Thymus (tissue), 11 donors: ENCODE measurements at regions not wholly inside any gene's neighbourhood (a gene's known extent, or its start where the extent isn't known, plus 50 kb on each side); places are given as distances from the start of the nearest gene placed in this dataset.

Experiments used
- DNase-seq, 9 donors: peaks; one replicate each; pipeline ENCODE4 v3.0.0-alpha.2; 2013; ENCODE audit warnings: low spot score in 9 of 9, low read depth in 6 of 9, missing footprints in 1 of 9
- H3K27ac ChIP-seq, 2 donors: one replicate each; pipeline ENCODE4 v1.5.1; 2013; ENCODE audit warnings: control low read depth in 1 of 2, low read depth in 1 of 2, low read length in 1 of 2, mild to moderate bottlenecking in 1 of 2, moderate library complexity in 1 of 2
- H3K27me3 ChIP-seq, 2 donors: one replicate each; pipeline ENCODE4 v1.5.1; 2013; ENCODE audit warnings: low read length in 1 of 2; ENCODE audit not compliant: control insufficient read depth in 2 of 2, insufficient read depth in 1 of 2
- H3K36me3 ChIP-seq, 2 donors: one replicate each; pipeline ENCODE4 v1.5.1; 2013; ENCODE audit warnings: low read length in 1 of 2, mild to moderate bottlenecking in 1 of 2, moderate library complexity in 1 of 2; ENCODE audit not compliant: control insufficient read depth in 2 of 2, insufficient read depth in 2 of 2
- H3K4me1 ChIP-seq, 2 donors: one replicate each; pipeline ENCODE4 v1.5.1; 2013; ENCODE audit warnings: low read length in 2 of 2; ENCODE audit not compliant: control insufficient read depth in 2 of 2, insufficient read depth in 2 of 2
- H3K4me3 ChIP-seq, 2 donors: one replicate each; pipeline ENCODE4 v1.5.1; 2013; ENCODE audit warnings: low read length in 2 of 2, control low read depth in 1 of 2, mild to moderate bottlenecking in 1 of 2
- H3K9me3 ChIP-seq, 2 donors: one replicate each; pipeline ENCODE4 v1.5.1; 2013; ENCODE audit warnings: low read length in 1 of 2, mild to moderate bottlenecking in 1 of 2; ENCODE audit not compliant: control insufficient read depth in 2 of 2, insufficient read depth in 1 of 2
- WGBS: extraction: QIAGEN DNeasy Blood & Tissue Kit; methylation state at CpG from one replicate; pipeline ENCODE4 v1.1.7; 2013; 5-methylcytosine and 5-hydroxymethylcytosine counted together
- donor health status: healthy.

GRCh38 chr4:141843136-141843535 lies 206.8 kb downstream of the IL15 start:
- no peaks in the 10 kb centered on the region for H3K36me3 ChIP-seq
- H3K4me3 ChIP-seq: no peak overlapping the region
- no peak for DNase-seq
- H3K27ac ChIP-seq: no peak overlapping the region
- 29% methylated on average over 2 of the region's 2 CpGs for WGBS
- no peaks in the 10 kb centered on the region for H3K27me3 ChIP-seq
- no peaks in the 10 kb centered on the region for H3K4me1 ChIP-seq
- H3K9me3 ChIP-seq: no peaks in the 10 kb centered on the region

GRCh38 chr4:141845901-141846300 lies 209.5 kb downstream of the IL15 start:
- DNase-seq: no peak

GRCh38 chr4:141849367-141849766 lies 213.0 kb downstream of the IL15 start:
- H3K27ac ChIP-seq: no peak overlapping the region
- no peaks in the 10 kb centered on the region for H3K36me3 ChIP-seq
- no peaks in the 10 kb centered on the region for H3K9me3 ChIP-seq
- H3K4me1 ChIP-seq: no peaks in the 10 kb centered on the region
- WGBS: 95% methylated on average over 1 of the region's 1 CpG
- no peaks in the 10 kb centered on the region for H3K27me3 ChIP-seq
- DNase-seq: no peak
- no peak overlapping the region for H3K4me3 ChIP-seq

More at GRCh38 chr4:141845901-141846300, 209.5 kb downstream of the IL15 start:
- H3K9me3 ChIP-seq: no peaks in the 10 kb centered on the region
- no peak overlapping the region for H3K4me3 ChIP-seq
- H3K36me3 ChIP-seq: no peaks in the 10 kb centered on the region
- H3K4me1 ChIP-seq: no peaks in the 10 kb centered on the region
- no peaks in the 10 kb centered on the region for H3K27me3 ChIP-seq
- no peak overlapping the region for H3K27ac ChIP-seq

GRCh38 chr4:141849778-141850177 lies 213.4 kb downstream of the IL15 start:
- Histone ChIP-seq H3K27ac (no peak overlapping the region), H3K36me3 (no peaks in the 10 kb centered on the region), H3K4me1 (no peaks in the 10 kb centered on the region), H3K9me3 (no peaks in the 10 kb centered on the region), H3K27me3 (no peaks in the 10 kb centered on the region), H3K4me3 (no peak overlapping the region)
- no peak for DNase-seq
- WGBS: 95% methylated on average over 1 of the region's 1 CpG

- Histone ChIP-seq H3K27ac (no peak overlapping the region), H3K36me3 (no peaks in the 10 kb centered on the region), H3K4me1 (no peaks in the 10 kb centered on the region), H3K4me3 (no peak overlapping the region), H3K9me3 (no peaks in the 10 kb centered on the region), H3K27me3 (no peaks in the 10 kb centered on the region)
- WGBS: 90% methylated on average over 2 of the region's 2 CpGs
- DNase-seq: no peak
Measured at GRCh38 chr4:141851246-141851891, 215.0 kb downstream of the IL15 start.

- WGBS: 94% methylated on average over 12 of the region's 12 CpGs
- DNase-seq: no peak
Measured at GRCh38 chr4:141853091-141853764, 216.8 kb downstream of the IL15 start.

GRCh38 chr4:141858437-141858836 lies 222.1 kb downstream of the IL15 start:
- Histone ChIP-seq H3K27me3 (no peaks in the 10 kb centered on the region), H3K4me1 (no peaks in the 10 kb centered on the region), H3K4me3 (no peak overlapping the region), H3K36me3 (no peaks in the 10 kb centered on the region), H3K9me3 (no peaks in the 10 kb centered on the region), H3K27ac (no peak overlapping the region)
- no peak for DNase-seq
- 95% methylated on average over 1 of the region's 1 CpG for WGBS

More at GRCh38 chr4:141853091-141853764, 216.8 kb downstream of the IL15 start:
- Histone ChIP-seq H3K9me3 (no peaks in the 10 kb centered on the region), H3K27me3 (no peaks in the 10 kb centered on the region), H3K4me3 (no peak overlapping the region), H3K36me3 (no peaks in the 10 kb centered on the region), H3K4me1 (no peaks in the 10 kb centered on the region), H3K27ac (no peak overlapping the region)

GRCh38 chr4:141860974-141861373 lies 224.6 kb downstream of the IL15 start:
- Histone ChIP-seq H3K27me3 (no peaks in the 10 kb centered on the region), H3K9me3 (no peaks in the 10 kb centered on the region), H3K36me3 (no peaks in the 10 kb centered on the region), H3K4me1 (no peaks in the 10 kb centered on the region), H3K27ac (no peak overlapping the region), H3K4me3 (no peak overlapping the region)
- WGBS: 100% methylated on average over 1 of the region's 1 CpG
- no peak for DNase-seq

GRCh38 chr4:141870152-141870551 lies 233.8 kb downstream of the IL15 start:
- WGBS: 90% methylated on average over 1 of the region's 1 CpG
- no peak overlapping the region for H3K27ac ChIP-seq
- no peaks in the 10 kb centered on the region for H3K36me3 ChIP-seq
- no peaks in the 10 kb centered on the region for H3K4me1 ChIP-seq
- H3K9me3 ChIP-seq: no peaks in the 10 kb centered on the region
- no peaks in the 10 kb centered on the region for H3K27me3 ChIP-seq
- no peak overlapping the region for H3K4me3 ChIP-seq
- no peak for DNase-seq
